HepG2 (cell line): ENCODE measurements at regions not wholly inside any gene's neighbourhood (a gene's known extent, or its start where the extent isn't known, plus 50 kb on each side); places are given as distances from the start of the nearest gene placed in this dataset.

Source experiments
- ATF2 ChIP-seq: sonication (generic); formaldehyde crosslinking; IDR thresholded peaks from 2 replicates; pipeline ENCODE4 v1.4.0; 2020; ENCODE audit warnings: missing genetic modification reagents
- FOXA3 ChIP-seq: IDR thresholded peaks from 2 replicates; pipeline ENCODE4 v1.6.1; 2016; ENCODE audit warnings: missing genetic modification reagents, missing compliant biosample characterization
- IKZF1 ChIP-seq: fragments of 450-650 bp; IDR thresholded peaks from 2 replicates; pipeline ENCODE4 v1.7.1; 2016
- KMT2B ChIP-seq: IDR thresholded peaks from 2 replicates; pipeline ENCODE4 v1.6.1; 2016; ENCODE audit warnings: missing genetic modification reagents, missing compliant biosample characterization
- NCOA2 ChIP-seq: sonication (generic); formaldehyde crosslinking; IDR thresholded peaks from 2 replicates; pipeline ENCODE4 v1.8.0; 2022; ENCODE audit warnings: inconsistent platforms
- PRDM15 ChIP-seq: sonication (generic); formaldehyde crosslinking; IDR thresholded peaks from 2 replicates; pipeline ENCODE4 v1.4.0; 2020; ENCODE audit warnings: missing genetic modification reagents
- SNAI1 ChIP-seq: sonication (generic); formaldehyde crosslinking; IDR thresholded peaks from 2 replicates; pipeline ENCODE4 v1.5.0; 2020; ENCODE audit warnings: mild to moderate bottlenecking, missing genetic modification reagents, borderline replicate concordance
- TEAD2 ChIP-seq: sonication (generic); formaldehyde crosslinking; IDR thresholded peaks from 2 replicates; pipeline ENCODE4 v1.9.0; 2021; ENCODE audit warnings: missing genetic modification reagents
- TERF1 ChIP-seq: sonication (generic); formaldehyde crosslinking; IDR thresholded peaks from 2 replicates; pipeline ENCODE4 v1.8.0; 2022; ENCODE audit warnings: mild to moderate bottlenecking, missing genetic modification reagents, moderate library complexity
- THRA ChIP-seq: sonication (generic); formaldehyde crosslinking; IDR thresholded peaks from 2 replicates; pipeline ENCODE4 v1.4.0; 2020; ENCODE audit warnings: missing genetic modification reagents, borderline replicate concordance
- ZFYVE20 ChIP-seq: sonication (generic); formaldehyde crosslinking; IDR thresholded peaks from 2 replicates; pipeline ENCODE4 v1.8.0; 2023; ENCODE audit warnings: low read depth, mild to moderate bottlenecking, moderate library complexity, missing genetic modification reagents, borderline replicate concordance
- ZMAT5 ChIP-seq: sonication (generic); formaldehyde crosslinking; IDR thresholded peaks from 2 replicates; pipeline ENCODE4 v1.5.0; 2020; ENCODE audit warnings: mild to moderate bottlenecking, low read depth, missing genetic modification reagents, borderline replicate concordance
- ZNF446 ChIP-seq: sonication (generic); formaldehyde crosslinking; IDR thresholded peaks from 2 replicates; pipeline ENCODE4 v1.5.0; 2020; ENCODE audit warnings: mild to moderate bottlenecking, missing genetic modification reagents

GRCh38 chr4:41883988-41884734 lies 51.1 kb upstream of the TMEM33 start (continued):
- TF ChIP-seq TERF1 (CRISPR knock-in tag) (no peak), ZNF446 (CRISPR knock-in tag) (no peak), TEAD2 (CRISPR knock-in tag) (no peak), KMT2B (CRISPR knock-in tag) (no peak), FOXA3 (CRISPR knock-in tag) (peak; percentile 65), THRA (CRISPR knock-in tag) (no peak), ZFYVE20 (CRISPR knock-in tag) (no peak), ATF2 (CRISPR knock-in tag) (peak; percentile 42; the same call in 1 of the 2 replicates), IKZF1 (no peak), SNAI1 (CRISPR knock-in tag) (no peak), NCOA2 (CRISPR knock-in tag) (peak; percentile 50; the same call in 1 of the 2 replicates), ZMAT5 (CRISPR knock-in tag) (no peak), PRDM15 (CRISPR knock-in tag) (no peak)
